ENCODE measurements at regions not wholly inside any gene's neighbourhood (a gene's known extent, or its start where the extent isn't known, plus 50 kb on each side); places are given as distances from the start of the nearest gene placed in this dataset.

DNA sequence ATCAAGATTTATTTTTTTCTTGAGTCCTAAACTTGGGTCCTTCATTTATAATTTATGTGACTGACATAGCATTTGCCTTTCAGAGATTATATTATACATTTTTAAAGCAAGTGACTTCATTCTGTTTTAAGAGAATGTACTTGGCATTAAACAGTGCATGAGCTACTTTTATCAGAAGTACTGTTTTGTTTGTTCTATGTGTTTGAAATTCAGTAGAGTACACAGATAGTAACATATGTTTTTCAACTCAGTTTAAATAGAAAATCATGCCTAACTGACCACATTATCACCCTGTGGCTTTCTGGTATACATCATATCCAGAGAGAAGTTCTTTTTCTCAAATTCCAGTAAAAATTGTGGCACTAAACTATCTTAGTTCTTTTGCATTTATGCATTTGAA lies 335.3 kb upstream of the CDH18 start:
- TF ChIP-seq, protein P1, sequence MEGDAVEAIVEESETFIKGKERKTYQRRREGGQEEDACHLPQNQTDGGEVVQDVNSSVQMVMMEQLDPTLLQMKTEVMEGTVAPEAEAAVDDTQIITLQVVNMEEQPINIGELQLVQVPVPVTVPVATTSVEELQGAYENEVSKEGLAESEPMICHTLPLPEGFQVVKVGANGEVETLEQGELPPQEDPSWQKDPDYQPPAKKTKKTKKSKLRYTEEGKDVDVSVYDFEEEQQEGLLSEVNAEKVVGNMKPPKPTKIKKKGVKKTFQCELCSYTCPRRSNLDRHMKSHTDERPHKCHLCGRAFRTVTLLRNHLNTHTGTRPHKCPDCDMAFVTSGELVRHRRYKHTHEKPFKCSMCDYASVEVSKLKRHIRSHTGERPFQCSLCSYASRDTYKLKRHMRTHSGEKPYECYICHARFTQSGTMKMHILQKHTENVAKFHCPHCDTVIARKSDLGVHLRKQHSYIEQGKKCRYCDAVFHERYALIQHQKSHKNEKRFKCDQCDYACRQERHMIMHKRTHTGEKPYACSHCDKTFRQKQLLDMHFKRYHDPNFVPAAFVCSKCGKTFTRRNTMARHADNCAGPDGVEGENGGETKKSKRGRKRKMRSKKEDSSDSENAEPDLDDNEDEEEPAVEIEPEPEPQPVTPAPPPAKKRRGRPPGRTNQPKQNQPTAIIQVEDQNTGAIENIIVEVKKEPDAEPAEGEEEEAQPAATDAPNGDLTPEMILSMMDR (IDR thresholded peaks at IDR 0.05): no peak
- no peak for TF ChIP-seq SIN3A (IDR thresholded peaks at IDR 0.05; ENCODE audit: borderline replicate concordance, insufficient read depth, low read depth, low read length)
- TF ChIP-seq, protein P2, sequence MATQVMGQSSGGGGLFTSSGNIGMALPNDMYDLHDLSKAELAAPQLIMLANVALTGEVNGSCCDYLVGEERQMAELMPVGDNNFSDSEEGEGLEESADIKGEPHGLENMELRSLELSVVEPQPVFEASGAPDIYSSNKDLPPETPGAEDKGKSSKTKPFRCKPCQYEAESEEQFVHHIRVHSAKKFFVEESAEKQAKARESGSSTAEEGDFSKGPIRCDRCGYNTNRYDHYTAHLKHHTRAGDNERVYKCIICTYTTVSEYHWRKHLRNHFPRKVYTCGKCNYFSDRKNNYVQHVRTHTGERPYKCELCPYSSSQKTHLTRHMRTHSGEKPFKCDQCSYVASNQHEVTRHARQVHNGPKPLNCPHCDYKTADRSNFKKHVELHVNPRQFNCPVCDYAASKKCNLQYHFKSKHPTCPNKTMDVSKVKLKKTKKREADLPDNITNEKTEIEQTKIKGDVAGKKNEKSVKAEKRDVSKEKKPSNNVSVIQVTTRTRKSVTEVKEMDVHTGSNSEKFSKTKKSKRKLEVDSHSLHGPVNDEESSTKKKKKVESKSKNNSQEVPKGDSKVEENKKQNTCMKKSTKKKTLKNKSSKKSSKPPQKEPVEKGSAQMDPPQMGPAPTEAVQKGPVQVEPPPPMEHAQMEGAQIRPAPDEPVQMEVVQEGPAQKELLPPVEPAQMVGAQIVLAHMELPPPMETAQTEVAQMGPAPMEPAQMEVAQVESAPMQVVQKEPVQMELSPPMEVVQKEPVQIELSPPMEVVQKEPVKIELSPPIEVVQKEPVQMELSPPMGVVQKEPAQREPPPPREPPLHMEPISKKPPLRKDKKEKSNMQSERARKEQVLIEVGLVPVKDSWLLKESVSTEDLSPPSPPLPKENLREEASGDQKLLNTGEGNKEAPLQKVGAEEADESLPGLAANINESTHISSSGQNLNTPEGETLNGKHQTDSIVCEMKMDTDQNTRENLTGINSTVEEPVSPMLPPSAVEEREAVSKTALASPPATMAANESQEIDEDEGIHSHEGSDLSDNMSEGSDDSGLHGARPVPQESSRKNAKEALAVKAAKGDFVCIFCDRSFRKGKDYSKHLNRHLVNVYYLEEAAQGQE (IDR thresholded peaks at IDR 0.05; ENCODE audit: insufficient read depth in 1 of 2, low read depth in 2 of 2, low read length in 1 of 2): no peak
- no peak for TF ChIP-seq POLR2AphosphoS5 (IDR thresholded peaks at IDR 0.05; ENCODE audit: low read depth, low read length)
